GM12892 (cell line): ENCODE measurements at regions not wholly inside any gene's neighbourhood (a gene's known extent, or its start where the extent isn't known, plus 50 kb on each side); places are given as distances from the start of the nearest gene placed in this dataset.

Experiments
- POLR2A ChIP-seq: IDR thresholded peaks from 2 replicates; pipeline ENCODE4 v1.6.1; 2011; ENCODE audit warnings: low read depth, low read length, control low read depth
- POLR2AphosphoS5 ChIP-seq: IDR thresholded peaks from 2 replicates; pipeline ENCODE4 v1.6.1; 2011; ENCODE audit warnings: low read depth, low read length, control low read depth

DNA sequence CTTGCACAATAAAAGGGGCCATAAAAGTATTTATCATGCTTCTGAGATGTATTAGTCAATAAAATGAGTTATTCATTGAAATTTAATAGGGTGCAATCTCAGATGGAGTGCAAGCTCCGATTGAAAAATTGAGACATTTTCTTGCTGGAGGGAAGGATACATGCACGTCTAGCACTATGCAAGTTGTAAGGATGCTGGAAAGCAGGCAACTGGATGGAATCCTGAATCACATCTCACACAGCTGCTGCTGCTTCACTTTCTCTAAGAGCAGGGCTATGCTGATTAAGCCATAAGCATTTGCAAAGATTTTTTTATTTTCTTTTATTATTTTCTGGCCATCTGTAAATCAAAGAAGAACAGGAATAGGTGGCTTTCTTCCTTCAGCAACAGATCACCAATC lies 308.8 kb upstream of the EPHA7 start:
- TF ChIP-seq POLR2A (no peak), POLR2AphosphoS5 (no peak)
